SIG-M5 treated with dmso at 0.1 percent for 504 hours (cell line): ENCODE measurements at regions not wholly inside any gene's neighbourhood (a gene's known extent, or its start where the extent isn't known, plus 50 kb on each side); places are given as distances from the start of the nearest gene placed in this dataset.

Experiments used
- DNase-seq: peaks from one replicate; lab custom pipeline; 2025; ENCODE audit not compliant: unreplicated experiment; lab: John Stamatoyannopoulos, UW

DNA sequence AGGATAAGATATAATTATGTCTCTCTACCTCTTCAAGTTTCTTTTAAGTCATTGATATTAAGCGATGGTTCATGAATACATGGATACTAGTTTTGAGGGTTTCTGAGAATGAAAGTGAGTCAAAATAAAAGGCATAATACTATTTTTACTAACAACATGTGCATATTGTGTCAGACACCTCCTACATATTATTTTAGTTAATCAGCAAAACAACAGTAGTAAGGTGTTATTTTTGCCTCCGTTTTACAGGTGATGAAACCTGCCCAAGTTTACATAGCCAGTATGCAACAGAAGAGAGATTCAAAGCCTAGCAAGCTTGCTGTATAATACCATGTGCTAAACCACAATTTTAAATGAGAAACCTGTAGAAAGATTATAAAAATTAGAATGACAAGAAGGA is 544.1 kb downstream of the EPHA5 start:
- DNase-seq = no peak

DNA sequence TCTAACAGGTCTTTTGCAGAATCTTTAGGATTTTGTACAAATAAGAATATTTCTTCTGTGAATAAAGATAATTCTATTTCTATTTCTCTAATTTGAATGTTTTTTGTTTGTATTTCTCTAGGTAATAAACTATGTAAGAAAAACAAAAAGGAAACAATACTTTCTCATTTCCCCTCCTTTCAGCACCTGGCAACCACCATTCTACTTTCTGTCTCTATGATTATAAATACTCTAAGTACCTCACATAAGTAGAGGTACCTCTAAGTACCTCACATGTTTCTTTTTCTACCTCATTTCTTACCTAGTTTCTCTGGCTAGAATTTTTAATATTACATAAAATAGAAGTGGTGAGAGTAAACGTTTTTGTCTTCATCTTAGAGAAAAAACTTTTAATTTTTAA is 550.0 kb downstream of the EPHA5 start:
- DNase-seq = no peak

DNA sequence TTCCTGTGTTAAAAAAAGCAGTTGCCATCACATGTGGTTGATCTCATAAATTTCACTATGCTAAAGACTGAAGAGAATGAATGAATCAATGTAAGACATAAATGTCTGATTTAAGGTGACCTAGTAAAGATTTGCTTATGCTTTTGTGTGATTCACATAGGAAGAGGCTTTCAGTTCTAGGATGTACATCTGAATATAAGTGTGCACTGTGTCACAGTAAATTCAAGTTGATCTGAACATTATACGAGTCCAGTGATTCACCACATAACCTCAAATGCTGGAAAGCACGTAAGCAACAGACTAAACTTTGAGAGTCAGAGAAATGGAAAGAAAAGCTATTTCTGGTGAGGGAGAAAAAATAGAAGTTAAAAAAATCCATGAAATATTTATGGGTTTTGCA is 567.9 kb downstream of the EPHA5 start:
- DNase-seq = no peak

- no peak for DNase-seq
These were observed 573.7 kb downstream of the EPHA5 start for GRCh38 chr4:65096630-65097029.

DNA sequence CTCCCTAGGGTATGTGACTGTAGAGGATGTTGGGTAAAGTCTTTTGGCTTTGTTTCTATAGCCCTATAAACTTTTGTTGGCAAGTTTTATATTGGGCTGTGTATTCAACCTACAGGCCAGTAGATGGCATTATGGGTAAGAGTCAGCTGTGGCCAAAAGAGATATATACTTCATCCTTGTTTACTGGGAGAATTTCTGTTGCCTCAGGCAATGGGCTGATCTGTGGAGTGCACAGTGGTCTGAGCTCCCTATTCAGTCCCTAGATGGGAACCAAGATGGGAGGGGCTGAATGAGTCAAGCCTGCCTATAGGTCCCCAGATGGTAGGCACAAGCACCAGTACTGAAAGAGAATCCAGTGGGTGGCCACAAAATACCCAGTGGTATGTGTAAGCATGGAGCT is 580.6 kb downstream of the EPHA5 start:
- no peak for DNase-seq

DNA sequence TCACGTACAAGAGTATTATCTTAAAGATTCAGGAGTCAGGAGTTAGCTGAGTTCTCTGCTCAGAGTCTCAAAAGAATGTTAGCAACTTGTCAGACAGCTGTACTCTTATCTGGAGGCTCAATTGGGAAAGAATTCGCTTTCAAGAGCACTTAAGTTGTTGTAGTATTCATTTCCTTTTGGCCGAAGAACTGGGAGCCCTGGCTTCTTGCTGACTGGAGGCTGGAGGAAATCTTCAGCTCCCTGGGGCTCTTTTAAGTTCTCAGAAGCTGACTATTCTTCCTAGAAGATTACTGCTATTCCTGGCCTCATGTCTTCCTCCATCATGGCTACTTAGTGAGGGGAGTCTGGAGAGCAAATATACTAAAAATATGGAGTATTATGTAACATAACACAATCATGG is 587.2 kb downstream of the EPHA5 start:
- no peak for DNase-seq

DNA sequence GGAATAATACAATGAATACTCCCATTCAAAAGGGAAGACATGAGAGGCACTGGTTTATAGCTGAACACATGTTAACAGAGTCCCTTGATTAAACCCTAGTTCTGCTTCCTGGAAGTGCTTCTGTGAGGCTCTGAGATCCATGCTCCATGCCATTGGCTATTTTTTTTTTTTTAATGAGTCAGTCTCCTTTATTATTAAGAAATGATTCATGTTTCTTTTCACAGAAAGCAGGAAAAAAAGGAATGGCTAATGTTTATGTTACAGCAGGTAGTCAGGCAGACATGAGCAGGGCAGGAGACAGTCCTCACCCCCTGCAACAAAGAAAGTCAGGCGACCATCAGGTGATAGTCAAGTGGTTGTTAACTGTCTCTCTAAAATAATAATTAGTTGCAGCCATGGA is 598.7 kb downstream of the EPHA5 start:
- no peak for DNase-seq

GRCh38 chr4:65069177-65069576 is 601.1 kb downstream of the EPHA5 start:
- DNase-seq = no peak

GRCh38 chr4:65066106-65066505 is 604.2 kb downstream of the EPHA5 start:
- no peak for DNase-seq

- DNase-seq = no peak
These were observed 606.7 kb downstream of the EPHA5 start for GRCh38 chr4:65063601-65064000.

- DNase-seq = no peak
These were observed 619.5 kb downstream of the EPHA5 start for GRCh38 chr4:65050786-65051185.

- DNase-seq = no peak
These were observed 623.8 kb downstream of the EPHA5 start for GRCh38 chr4:65046192-65047133.

DNA sequence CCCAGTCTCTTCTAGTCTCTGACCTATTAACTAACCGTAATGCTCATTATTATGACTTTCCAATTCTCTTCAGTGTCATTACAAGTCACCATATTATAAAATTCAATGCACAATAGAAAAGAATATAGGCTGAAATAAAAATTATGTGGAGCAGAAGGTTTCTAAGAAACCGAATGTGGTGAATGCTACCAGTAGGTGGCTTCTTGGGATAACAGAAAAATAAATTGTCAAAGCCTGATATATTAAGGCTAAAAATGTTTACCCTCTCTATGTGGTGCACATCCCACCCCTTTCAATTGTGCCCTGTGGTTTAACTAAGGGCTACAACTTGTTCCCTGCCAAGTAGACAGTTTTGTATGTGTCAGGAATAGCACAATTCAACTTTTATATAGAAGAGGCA is 624.6 kb upstream of the TECRL start:
- DNase-seq = no peak

- no peak for DNase-seq
These were observed 619.3 kb upstream of the TECRL start for GRCh38 chr4:65028592-65028991.

DNA sequence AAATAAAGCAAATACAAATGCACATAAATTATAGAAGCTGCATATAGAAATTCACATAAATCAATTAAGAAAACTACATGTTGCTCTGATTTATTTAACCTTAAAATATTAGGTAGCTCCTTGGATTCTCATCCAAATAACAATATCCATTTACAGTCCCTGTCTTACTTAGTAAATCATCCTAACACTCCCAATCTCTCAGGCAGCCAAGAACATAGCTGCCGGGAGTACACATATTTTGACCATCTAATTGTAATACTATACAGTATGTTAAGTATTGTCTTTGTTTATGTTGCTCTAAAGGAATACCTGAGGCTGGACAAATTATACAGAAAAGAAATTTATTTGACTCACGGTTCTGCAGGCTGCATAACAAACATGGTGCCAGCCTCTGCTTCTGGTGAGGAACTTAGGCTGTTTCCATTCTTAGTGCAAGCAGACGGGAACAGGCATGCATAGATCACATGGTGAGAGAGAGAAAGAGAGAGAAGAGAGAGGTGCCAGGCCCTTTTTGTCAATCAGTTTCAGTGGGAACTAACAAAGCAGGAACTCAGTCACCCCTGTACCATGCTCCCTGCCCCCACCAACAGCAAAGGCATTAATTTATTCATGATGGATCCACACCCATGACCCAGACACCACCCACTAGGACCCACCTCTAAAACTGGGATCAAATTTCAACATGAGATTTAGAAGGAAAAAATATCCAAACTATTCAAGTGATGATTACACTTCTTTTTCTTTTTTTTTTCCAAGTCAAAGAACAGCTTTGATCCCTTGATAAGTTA is 614.8 kb upstream of the TECRL start:
- no peak for DNase-seq

- DNase-seq = no peak
These were observed 613.8 kb upstream of the TECRL start for GRCh38 chr4:65023081-65023480.

DNA sequence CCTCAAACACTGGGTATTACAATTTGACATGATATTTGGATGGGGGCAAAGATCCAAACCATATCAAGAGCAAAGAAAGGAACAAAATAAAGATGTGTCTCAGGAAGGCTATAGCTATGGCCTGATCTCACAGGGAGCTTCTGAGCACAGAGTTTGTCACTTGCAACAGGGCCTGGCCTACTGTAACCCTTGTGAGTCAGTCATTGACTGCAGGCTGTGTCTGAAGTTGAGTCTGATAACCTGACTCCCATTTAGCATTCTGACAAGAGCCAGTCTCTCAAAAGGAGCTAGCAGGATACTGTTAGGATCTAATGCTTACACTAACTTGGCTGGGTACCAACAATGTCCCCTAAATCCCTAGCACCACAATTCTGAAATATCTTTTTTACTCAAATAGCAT is 612.5 kb upstream of the TECRL start:
- no peak for DNase-seq

GRCh38 chr4:65021149-65021548 is 611.9 kb upstream of the TECRL start:
- DNase-seq = no peak

- no peak for DNase-seq
These were observed 610.5 kb upstream of the TECRL start for GRCh38 chr4:65019775-65020174.

- no peak for DNase-seq
These were observed 609.1 kb upstream of the TECRL start for GRCh38 chr4:65018313-65018712.

DNA sequence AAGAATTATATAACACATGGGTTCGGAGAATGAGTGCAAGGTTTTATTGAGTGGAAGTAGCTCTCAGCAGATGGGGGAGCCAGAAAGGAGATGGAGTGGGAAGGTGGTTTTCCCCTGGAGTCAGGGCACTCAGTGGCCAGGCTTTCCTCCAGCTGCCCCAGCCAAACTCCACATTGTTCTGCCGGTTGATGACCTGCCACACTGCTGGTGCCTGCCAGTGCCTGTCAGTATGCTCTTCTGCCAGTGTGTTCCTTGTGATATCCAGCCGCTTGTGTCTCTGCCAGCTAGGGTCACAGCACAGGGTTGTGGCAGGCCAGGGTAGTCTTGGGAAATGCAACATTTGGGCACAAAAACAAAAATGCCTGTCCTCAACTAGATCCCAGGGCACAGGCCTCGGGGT is 604.8 kb upstream of the TECRL start:
- DNase-seq = no peak

DNA sequence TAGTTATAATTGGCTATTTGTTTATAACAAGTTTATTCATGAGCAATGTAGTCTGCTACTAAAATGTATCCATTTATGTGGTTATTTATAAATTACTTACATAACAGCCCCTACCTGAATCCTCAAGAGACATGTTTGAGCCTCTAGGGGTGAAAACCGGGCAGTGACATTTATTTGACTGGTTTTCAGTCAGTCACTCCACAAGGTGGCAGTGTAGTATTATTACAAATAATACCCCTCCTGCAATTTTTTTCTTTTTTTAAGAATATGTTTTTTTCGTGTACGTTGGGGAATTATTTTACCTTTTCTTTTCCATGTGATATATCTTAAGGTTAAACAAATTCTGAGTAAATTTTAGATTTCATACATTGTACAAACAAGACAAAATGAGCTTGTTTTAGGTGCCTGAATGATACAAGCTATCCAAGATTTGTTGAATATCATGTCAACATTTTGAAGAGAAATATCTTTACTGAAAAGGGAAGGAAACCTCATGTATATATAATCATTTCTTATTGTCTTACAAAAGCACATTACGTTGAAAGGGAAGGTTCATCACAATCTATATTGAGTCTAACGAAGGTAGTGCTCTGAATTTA is 598.7 kb upstream of the TECRL start:
- DNase-seq = peak; percentile 52
